SJSA1 (cell line): ENCODE measurements at regions not wholly inside any gene's neighbourhood (a gene's known extent, or its start where the extent isn't known, plus 50 kb on each side); places are given as distances from the start of the nearest gene placed in this dataset.
A peak's percentile ranks its signal among the peaks of the same experiment; 100 is the strongest.

Experiments used
- DNase-seq, 2 experiments: peaks; one replicate each; pipeline ENCODE4 v3.0.0-alpha.2; 2015 to 2020; ENCODE audit warnings: low spot score in 2 of 2, low read depth in 1 of 2
- H3K27ac ChIP-seq: fragments of 250-450 bp; sonication (Bioruptor Pico); 2 replicates; pipeline ENCODE4 v1.5.1; 2020; ENCODE audit warnings: mild to moderate bottlenecking, moderate library complexity
- H3K27me3 ChIP-seq: fragments of 250-450 bp; sonication (Bioruptor Pico); replicated peaks from 2 replicates; pipeline ENCODE4 v1.5.1; 2020; ENCODE audit warnings: mild to moderate bottlenecking, moderate library complexity
- H3K36me3 ChIP-seq: fragments of 250-450 bp; sonication (Bioruptor Pico); 2 replicates; pipeline ENCODE4 v1.5.1; 2020; ENCODE audit warnings: mild to moderate bottlenecking
- H3K4me1 ChIP-seq: fragments of 250-450 bp; sonication (Bioruptor Pico); replicated peaks from 2 replicates; pipeline ENCODE4 v1.6.1; 2021; ENCODE audit warnings: mild to moderate bottlenecking
- H3K4me3 ChIP-seq: fragments of 250-450 bp; sonication (Bioruptor Pico); 2 replicates; pipeline ENCODE4 v1.5.1; 2020; ENCODE audit warnings: mild to moderate bottlenecking
- H3K9me3 ChIP-seq: fragments of 250-450 bp; sonication (Bioruptor Pico); replicated peaks from 2 replicates; pipeline ENCODE4 v1.5.1; 2020; ENCODE audit warnings: mild to moderate bottlenecking

DNA sequence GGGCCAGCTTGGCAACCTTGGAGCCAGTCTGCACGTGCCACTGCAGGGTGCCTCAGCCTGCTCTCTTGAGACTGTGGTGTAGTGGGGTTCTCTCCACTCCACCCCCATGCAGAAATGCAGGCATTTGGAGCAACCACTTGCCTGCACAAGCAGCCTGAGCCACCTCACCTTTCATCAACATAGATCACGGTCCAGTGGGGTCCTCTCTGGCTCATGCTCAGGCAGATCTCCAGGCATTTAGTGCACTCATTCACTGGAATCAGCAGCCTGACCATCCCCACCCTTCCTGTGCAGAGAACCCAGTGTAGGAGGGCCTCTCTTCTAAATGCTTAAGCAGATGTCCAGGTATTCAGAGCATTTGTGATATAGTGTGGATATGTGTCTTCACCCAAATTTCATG, 2330.1 kb downstream of the PCDH9 start:
- no peaks in the 10 kb centered on the region for H3K27me3 ChIP-seq
- H3K9me3 ChIP-seq = no peaks in the 10 kb centered on the region
- no peak overlapping the region for H3K4me3 ChIP-seq
- no peaks in the 10 kb centered on the region for H3K36me3 ChIP-seq
- no peak overlapping the region for H3K27ac ChIP-seq
- no peaks in the 10 kb centered on the region for H3K4me1 ChIP-seq
- no peak for DNase-seq

- H3K27ac ChIP-seq = no peak overlapping the region
- DNase-seq = no peak
- no peaks in the 10 kb centered on the region for H3K4me1 ChIP-seq
- H3K27me3 ChIP-seq = no peaks in the 10 kb centered on the region
- no peak overlapping the region for H3K4me3 ChIP-seq
- H3K36me3 ChIP-seq = no peaks in the 10 kb centered on the region
- H3K9me3 ChIP-seq = no peaks in the 10 kb centered on the region
Observed at GRCh38 chr13:64884976-64885375, 2345.2 kb downstream of the PCDH9 start.

DNA sequence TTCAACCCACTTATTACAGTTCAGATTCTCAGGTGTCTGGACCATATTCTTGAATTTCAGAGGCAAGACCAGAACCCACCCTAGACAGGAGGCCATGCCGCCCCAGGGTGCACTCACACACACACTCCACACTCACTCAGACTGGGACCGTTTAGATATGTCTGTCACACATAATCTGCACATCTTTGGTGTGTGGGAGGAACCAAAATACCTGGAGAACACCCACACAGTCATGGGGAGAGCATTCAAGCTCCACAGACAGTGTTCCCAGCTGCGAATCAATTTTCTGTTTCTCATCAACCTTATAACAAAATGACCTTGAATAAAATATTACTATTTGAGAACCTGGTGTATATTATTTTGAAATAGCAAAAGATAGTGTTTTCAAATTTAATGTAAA, 2353.0 kb downstream of the PCDH9 start:
- Histone ChIP-seq H3K4me1 (no peaks in the 10 kb centered on the region), H3K9me3 (no peaks in the 10 kb centered on the region), H3K4me3 (no peak overlapping the region), H3K27me3 (no peaks in the 10 kb centered on the region), H3K36me3 (no peaks in the 10 kb centered on the region), H3K27ac (no peak overlapping the region)
- no peak for DNase-seq

DNA sequence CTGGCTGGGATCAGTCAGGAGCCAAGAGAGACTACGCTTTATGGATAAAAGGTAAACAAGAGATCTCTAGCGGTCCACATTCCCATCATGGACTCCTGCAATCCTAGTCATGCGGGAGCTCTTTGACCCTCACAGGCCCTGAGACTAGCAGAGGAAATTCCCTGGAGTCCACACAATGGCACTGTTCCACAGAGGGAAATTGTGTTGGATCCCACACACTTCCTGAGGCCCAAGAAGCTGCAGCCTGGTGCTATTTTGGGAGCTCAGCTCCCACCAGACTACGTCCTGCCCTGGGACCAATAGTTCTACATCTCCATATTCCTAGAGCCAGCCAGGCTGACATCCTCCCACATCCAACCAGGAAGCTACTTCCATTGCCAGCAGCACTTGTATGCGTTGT, 2358.4 kb downstream of the PCDH9 start:
- no peak overlapping the region for H3K4me3 ChIP-seq
- no peaks in the 10 kb centered on the region for H3K36me3 ChIP-seq
- H3K27ac ChIP-seq = no peak overlapping the region
- no peaks in the 10 kb centered on the region for H3K4me1 ChIP-seq
- H3K9me3 ChIP-seq = no peaks in the 10 kb centered on the region
- DNase-seq = no peak
- H3K27me3 ChIP-seq = no peaks in the 10 kb centered on the region

DNA sequence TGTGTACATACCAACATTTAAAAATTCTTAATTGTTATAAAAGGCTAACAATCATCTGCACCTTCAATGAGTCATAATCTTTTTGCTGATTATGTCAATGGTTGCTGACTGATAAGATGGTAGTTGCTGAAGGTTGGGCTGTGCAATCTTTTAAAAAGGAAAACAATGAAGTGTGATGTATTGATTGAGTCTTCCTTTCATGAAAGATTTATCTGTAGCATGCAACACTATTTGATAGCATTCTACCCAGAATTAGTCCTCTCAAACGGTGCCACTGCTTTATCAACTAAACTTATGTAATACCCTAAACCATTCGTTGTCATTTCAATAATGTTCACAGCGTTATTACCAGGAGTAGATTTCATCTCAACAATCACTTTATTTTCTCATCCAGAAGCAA, 2360.6 kb downstream of the PCDH9 start:
- no peak overlapping the region for H3K27ac ChIP-seq
- H3K36me3 ChIP-seq = no peaks in the 10 kb centered on the region
- H3K4me1 ChIP-seq = no peaks in the 10 kb centered on the region
- DNase-seq = no peak
- no peak overlapping the region for H3K4me3 ChIP-seq
- H3K27me3 ChIP-seq = no peaks in the 10 kb centered on the region
- no peaks in the 10 kb centered on the region for H3K9me3 ChIP-seq

GRCh38 chr13:64867856-64868255, 2362.3 kb downstream of the PCDH9 start:
- Histone ChIP-seq H3K27ac (no peak overlapping the region), H3K4me1 (no peaks in the 10 kb centered on the region), H3K27me3 (no peaks in the 10 kb centered on the region), H3K4me3 (no peak overlapping the region), H3K36me3 (no peaks in the 10 kb centered on the region), H3K9me3 (no peaks in the 10 kb centered on the region)
- no peak for DNase-seq

DNA sequence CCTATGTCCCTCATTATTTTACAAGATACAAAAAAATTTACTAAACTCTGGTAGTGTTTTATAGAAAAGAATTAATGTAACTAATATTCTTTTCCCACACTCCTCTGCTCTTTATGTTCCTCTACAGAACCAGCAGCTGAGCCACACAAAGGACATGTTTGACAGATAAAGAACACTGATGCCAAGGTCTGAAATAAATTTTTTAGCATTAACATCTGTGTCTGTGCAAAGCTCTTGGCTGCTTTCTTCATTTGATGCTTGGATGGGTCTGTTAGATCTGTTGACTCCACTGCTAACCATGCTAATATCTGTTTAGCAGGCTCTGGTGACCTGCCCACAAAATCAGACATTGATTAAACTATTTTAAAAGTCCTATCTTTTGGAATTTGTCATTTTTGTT, 2363.8 kb downstream of the PCDH9 start:
- H3K36me3 ChIP-seq = no peaks in the 10 kb centered on the region
- H3K4me3 ChIP-seq = no peak overlapping the region
- no peaks in the 10 kb centered on the region for H3K27me3 ChIP-seq
- H3K9me3 ChIP-seq = no peaks in the 10 kb centered on the region
- no peak overlapping the region for H3K27ac ChIP-seq
- H3K4me1 ChIP-seq = no peaks in the 10 kb centered on the region
- DNase-seq = no peak

GRCh38 chr13:64855506-64855905, 2374.6 kb downstream of the PCDH9 start:
- no peak overlapping the region for H3K4me3 ChIP-seq
- H3K27ac ChIP-seq = no peak overlapping the region
- H3K9me3 ChIP-seq = no peaks in the 10 kb centered on the region
- H3K36me3 ChIP-seq = no peaks in the 10 kb centered on the region
- H3K4me1 ChIP-seq = no peaks in the 10 kb centered on the region
- DNase-seq = no peak
- H3K27me3 ChIP-seq = no peaks in the 10 kb centered on the region

- Histone ChIP-seq H3K4me1 (no peaks in the 10 kb centered on the region), H3K27me3 (no peaks in the 10 kb centered on the region), H3K9me3 (no peaks in the 10 kb centered on the region), H3K36me3 (no peaks in the 10 kb centered on the region), H3K4me3 (no peak overlapping the region), H3K27ac (no peak overlapping the region)
- no peak for DNase-seq
Observed at GRCh38 chr13:64850017-64850416, 2380.1 kb downstream of the PCDH9 start.

DNA sequence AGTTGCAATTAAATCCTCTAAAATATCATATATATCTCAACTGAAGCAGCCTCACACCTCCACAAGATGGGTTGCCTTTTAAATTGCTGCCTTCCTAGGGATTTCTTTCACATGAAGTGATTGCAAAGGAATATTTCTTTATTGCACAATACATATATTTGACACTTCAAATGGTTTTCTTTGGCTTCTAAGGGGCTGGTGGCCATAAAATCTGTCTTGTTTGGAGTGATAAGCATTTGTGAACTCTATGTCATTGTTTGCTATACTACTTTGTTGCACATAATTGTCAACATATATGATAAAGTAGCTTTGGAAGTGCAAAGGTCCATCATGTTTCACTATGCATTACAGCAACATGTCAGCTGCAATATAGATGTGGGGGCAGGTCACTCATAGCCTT, 2380.9 kb downstream of the PCDH9 start:
- H3K27me3 ChIP-seq = no peaks in the 10 kb centered on the region
- DNase-seq = no peak
- no peak overlapping the region for H3K4me3 ChIP-seq
- H3K9me3 ChIP-seq = no peaks in the 10 kb centered on the region
- H3K4me1 ChIP-seq = no peaks in the 10 kb centered on the region
- H3K27ac ChIP-seq = no peak overlapping the region
- no peaks in the 10 kb centered on the region for H3K36me3 ChIP-seq

GRCh38 chr13:64847767-64848166, 2382.4 kb downstream of the PCDH9 start:
- no peak for DNase-seq
- H3K27me3 ChIP-seq = no peaks in the 10 kb centered on the region
- no peaks in the 10 kb centered on the region for H3K36me3 ChIP-seq
- H3K4me1 ChIP-seq = no peaks in the 10 kb centered on the region
- H3K9me3 ChIP-seq = no peaks in the 10 kb centered on the region
- no peak overlapping the region for H3K4me3 ChIP-seq
- no peak overlapping the region for H3K27ac ChIP-seq

DNA sequence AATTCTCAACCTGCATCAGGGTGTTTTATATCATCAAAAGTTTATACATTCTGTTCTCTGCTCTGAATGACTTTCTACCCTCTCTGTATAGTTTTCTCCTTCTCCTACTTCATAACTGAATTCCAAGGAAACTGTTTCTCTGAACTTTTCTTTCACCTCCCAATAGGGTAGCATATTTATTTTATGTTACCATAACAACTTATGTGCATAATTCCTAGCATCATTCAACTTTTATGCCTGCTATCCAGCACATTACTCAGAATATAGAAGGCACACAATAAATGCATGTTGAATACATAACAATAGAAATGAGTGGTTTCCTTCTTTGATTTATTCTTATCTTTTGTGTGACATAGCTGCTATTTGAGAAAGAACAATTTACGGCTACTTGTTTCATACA, 2385.0 kb downstream of the PCDH9 start:
- no peaks in the 10 kb centered on the region for H3K27me3 ChIP-seq
- DNase-seq = no peak
- no peaks in the 10 kb centered on the region for H3K36me3 ChIP-seq
- no peaks in the 10 kb centered on the region for H3K9me3 ChIP-seq
- H3K4me1 ChIP-seq = no peaks in the 10 kb centered on the region
- H3K27ac ChIP-seq = no peak overlapping the region
- no peak overlapping the region for H3K4me3 ChIP-seq

DNA sequence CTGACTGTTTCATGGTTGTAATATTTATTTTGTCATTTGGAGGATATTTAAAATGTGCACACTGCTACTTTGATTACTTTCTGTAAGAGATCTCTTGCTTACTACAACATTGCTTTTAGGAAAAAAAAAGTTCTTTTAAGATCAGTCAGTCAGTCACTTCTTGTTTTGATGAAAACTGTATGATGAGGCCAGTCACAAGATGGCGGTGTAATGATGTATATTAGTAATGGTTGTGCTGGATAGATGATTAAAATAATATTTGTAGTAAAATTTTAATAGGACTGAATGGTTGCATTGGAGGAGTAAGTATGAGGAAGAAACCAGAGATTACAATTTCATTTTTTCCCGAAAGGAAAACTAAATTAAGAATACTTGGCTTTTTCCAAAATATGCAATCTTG, 2411.1 kb downstream of the PCDH9 start:
- no peaks in the 10 kb centered on the region for H3K27me3 ChIP-seq
- H3K4me3 ChIP-seq = no peak overlapping the region
- no peaks in the 10 kb centered on the region for H3K4me1 ChIP-seq
- DNase-seq = no peak
- H3K27ac ChIP-seq = no peak overlapping the region
- H3K9me3 ChIP-seq = no peaks in the 10 kb centered on the region
- H3K36me3 ChIP-seq = no peaks in the 10 kb centered on the region

GRCh38 chr13:64817691-64818090, 2412.4 kb downstream of the PCDH9 start:
- no peaks in the 10 kb centered on the region for H3K27me3 ChIP-seq
- DNase-seq = no peak
- no peak overlapping the region for H3K4me3 ChIP-seq

GRCh38 chr13:64810750-64811149, 2419.4 kb downstream of the PCDH9 start:
- H3K27ac ChIP-seq = 0 out of 2 replicates have a peak overlapping the region, but pooled peaks have one; percentile 9
- no peaks in the 10 kb centered on the region for H3K27me3 ChIP-seq
- DNase-seq = peak in 1 of 2 experiments; percentile 14
- no peak overlapping the region for H3K4me3 ChIP-seq
- no peaks in the 10 kb centered on the region for H3K36me3 ChIP-seq
- no peaks in the 10 kb centered on the region for H3K9me3 ChIP-seq
- H3K4me1 ChIP-seq = peaks cover 6% of the 10 kb centered on the region

More at GRCh38 chr13:64817691-64818090, 2412.4 kb downstream of the PCDH9 start:
- Histone ChIP-seq H3K36me3 (no peaks in the 10 kb centered on the region), H3K9me3 (no peaks in the 10 kb centered on the region), H3K4me1 (no peaks in the 10 kb centered on the region), H3K27ac (no peak overlapping the region)
